ENCODE measurements at regions not wholly inside any gene's neighbourhood (a gene's known extent, or its start where the extent isn't known, plus 50 kb on each side); places are given as distances from the start of the nearest gene placed in this dataset.
"Not testable (repeated sequence)": the region's sequence is repeated elsewhere in the genome, so short reads cannot be mapped to it uniquely, and the experiment has no call there.

DNA sequence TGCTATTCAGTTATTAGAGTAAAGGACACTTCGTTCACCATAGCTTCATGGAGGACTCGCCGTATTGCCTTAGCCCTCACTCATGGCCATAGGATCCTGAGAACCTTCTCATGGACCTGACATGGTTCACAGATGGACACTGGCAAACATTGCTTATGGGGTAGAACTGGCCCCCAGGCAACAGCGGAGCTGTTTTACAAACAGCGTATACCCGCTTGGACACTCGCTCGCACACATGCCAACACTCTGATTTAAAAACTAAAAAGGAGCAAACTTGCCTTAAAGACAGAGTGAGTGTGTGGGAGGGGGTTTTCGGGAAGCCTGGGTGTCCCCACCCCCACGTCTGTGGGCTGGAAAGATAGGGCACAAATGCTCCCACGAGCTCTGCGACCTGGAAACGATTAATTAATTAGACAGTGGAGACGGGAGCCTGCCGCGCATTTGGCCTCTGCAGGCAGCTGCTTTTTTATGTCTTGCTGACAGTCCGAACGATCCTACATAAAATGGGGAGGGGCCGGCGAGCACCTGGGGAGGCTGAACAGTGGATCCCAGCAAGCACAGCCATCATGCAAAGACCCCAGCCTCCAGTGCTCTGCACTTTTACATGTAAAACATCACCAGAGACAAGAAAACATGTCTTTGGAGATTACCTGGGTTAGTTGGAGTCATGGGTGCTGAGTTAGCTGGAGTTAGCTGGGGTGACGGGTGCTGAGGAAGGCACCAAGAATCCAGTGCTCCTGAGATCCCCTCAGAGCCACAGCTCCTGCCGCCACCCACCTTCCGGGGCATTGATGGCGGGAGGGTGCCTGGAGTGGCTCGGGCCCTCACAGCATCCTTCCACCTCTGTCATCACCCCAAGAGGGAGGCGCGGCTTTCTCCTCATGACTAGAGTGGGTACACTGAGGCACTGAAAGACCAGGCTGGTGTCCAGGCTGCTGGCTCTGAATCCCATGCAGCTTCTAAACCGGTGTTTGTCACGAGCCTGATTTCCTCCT is 105.7 kb downstream of the NPIPB11 start:
- peak; percentile 21 for DNase-seq (ENCODE audit: low read depth)
- not testable (repeated sequence) for H3K4me3 ChIP-seq (ENCODE audit: low read depth, low read length)

GRCh38 chr16:29300030-29300491 is 106.5 kb downstream of the NPIPB11 start:
- peak; percentile 66 for TF ChIP-seq MAX (IDR thresholded peaks at IDR 0.05; ENCODE audit: low read depth, low read length)
- not testable (repeated sequence) for H3K4me3 ChIP-seq (ENCODE audit: low read depth, low read length)
- peak; percentile 80 for DNase-seq (ENCODE audit: low read depth)

DNA sequence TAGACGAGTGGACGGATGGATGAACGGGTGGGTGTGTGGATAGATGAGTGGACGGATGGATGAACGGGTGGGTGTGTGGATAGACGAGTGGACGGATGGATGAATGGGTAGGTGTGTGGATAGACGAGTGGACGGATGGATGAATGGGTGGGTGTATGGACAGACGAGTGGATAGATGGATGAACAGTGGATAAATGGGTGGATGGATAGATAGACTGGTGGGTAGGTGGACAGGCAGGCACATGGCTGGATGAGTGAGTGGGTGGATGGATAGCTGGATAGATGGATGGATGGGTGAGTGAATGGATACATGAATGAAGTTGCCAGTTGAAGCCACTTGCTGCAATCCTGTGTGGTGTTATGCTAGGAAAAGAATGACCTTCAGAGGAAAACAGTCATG is 107.5 kb downstream of the NPIPB11 start:
- H3K4me3 ChIP-seq (ENCODE audit: low read depth, low read length); DNase-seq (ENCODE audit: low read depth): not testable (repeated sequence)

DNA sequence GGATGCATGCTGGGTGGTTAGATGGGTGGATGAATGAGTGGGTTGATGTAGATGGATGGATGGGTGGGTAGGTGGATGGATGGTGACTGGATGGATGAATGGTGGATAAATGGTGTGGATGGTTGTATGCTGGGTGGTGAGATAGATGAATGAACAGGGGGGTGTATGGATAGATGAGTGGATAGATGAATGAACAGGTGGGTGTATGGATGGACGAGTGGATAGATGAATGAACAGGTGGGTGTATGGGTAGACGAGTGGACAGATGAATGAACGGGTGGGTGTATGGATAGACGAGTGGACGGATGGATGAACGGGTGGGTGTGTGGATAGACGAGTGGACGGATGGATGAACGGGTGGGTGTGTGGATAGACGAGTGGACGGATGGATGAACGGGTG is 108.2 kb downstream of the NPIPB11 start:
- H3K4me3 ChIP-seq (ENCODE audit: low read depth, low read length); DNase-seq (ENCODE audit: low read depth): not testable (repeated sequence)

DNA sequence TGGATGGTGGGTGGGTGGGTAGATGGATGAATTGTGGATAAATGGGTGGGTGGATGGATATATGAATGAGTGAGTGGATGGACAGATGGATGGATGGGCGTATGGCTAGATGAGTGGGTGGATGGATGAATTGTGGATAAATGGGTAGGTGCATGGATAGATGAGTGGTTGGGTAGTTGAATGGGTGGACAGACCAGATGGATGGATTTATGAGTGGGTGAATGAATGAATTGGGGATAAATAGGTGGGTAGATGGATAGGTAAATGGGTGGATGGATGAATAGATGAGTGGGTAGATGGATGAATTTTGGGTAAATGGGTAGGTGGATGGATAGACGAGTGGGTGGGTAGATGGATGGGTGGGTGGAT is 108.7 kb downstream of the NPIPB11 start:
- not testable (repeated sequence) for H3K4me3 ChIP-seq (ENCODE audit: low read depth, low read length); DNase-seq (ENCODE audit: low read depth)

DNA sequence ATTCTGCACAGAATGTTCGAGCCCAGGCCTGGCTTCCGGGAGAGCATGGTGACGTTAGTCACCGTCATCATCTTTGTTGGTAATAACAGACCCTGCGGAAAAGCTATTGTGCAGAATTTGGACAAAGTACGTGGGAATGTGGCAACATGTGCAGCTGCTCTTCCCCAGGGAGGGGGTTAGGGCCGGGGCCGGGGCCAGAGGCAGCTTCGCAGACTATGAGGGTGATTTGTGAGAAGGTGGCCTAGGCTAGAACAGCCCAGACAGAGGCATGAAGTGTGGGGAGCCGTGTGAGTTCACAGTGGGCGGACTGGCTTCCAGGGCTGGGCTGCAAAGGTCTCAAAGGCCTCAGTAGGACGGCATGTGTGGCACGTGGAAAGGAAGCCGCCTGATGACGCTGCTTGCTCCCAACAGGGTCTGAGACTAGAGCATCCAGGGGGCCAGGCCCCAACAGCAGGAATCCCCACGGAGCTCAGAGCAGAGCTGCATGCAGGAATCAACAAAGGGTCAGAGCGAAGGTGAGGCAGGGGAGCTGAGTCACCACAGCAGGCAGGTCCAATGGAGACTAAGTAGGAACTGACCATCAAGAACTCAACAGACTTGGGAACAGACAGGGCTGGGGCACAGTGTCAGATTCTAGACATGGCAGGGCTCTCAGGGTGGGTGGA is 109.2 kb downstream of the NPIPB11 start:
- H3K4me3 ChIP-seq (ENCODE audit: low read depth, low read length); DNase-seq (ENCODE audit: low read depth): not testable (repeated sequence)

- H3K4me3 ChIP-seq (ENCODE audit: low read depth, low read length); DNase-seq (ENCODE audit: low read depth): not testable (repeated sequence)
Measured at GRCh38 chr16:29296176-29296575, 110.3 kb downstream of the NPIPB11 start.

DNA sequence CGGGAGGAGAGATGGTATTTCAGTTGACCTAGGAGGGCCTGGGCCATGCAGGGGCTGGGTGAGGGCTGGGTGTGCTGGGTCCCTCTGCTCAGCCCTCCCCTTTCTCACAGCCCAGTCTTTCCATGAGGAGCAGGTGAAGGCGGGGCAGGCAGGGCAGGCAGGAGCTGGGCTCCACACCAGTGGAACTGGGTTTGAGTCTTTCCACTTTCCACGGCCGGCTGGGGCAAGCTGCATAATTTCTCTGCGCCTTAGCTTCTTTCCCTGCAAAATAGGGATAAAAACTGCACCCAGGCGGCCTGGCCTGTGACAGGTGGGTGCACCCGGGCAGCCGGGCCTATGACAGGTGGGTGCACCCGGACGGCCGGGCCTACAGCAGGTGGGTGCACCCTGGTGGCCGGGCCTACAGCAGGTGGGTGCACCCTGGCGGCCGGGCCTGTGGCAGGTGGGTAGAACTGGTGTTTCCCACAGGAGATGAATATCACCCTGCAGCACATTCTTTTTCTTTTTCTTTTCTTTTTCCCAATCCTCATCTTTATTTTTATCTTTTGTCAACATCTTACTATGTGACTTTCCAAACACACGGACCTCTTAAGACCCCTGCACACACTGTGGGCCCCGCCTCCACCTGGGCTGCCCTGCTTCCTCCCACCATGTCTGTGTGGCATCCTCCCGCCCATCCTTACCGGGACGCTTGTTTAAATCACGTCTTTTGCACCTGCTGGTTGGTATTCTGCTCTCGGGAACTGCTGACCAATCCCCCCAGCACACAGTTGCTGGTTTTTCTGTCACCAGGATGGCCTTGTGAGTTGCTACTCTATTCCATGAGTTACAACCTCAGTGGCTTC is 111.3 kb downstream of the NPIPB11 start:
- DNase-seq (ENCODE audit: low read depth): not testable (repeated sequence)

GRCh38 chr16:29294400-29294933 is 112.0 kb downstream of the NPIPB11 start:
- not testable (repeated sequence) for H3K4me3 ChIP-seq (ENCODE audit: low read depth, low read length); DNase-seq (ENCODE audit: low read depth)

More for the DNA sequence above, 111.3 kb downstream of the NPIPB11 start:
- not testable (repeated sequence) for H3K4me3 ChIP-seq (ENCODE audit: low read depth, low read length)

DNA sequence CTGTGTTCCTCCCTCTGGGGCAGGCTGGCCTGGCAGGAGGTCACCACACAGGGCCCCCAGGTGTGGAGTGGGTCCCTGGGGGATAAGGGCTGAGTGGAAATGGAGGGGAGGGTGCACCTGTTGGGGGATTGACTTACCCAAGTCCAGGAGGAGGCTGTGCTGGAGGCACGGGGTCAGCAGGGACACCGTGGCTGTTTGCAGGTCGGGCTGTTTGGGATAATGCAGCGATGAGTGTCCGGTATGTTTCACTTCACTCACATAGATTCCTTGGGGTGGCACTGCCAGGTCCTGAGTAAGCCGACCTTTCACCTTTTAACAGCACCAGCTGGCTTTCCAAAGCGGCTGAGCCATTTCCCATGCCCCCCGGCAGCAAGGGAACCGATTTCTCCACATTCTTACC is 113.0 kb downstream of the NPIPB11 start:
- not testable (repeated sequence) for DNase-seq (ENCODE audit: low read depth); H3K4me3 ChIP-seq (ENCODE audit: low read depth, low read length)

- not testable (repeated sequence) for DNase-seq (ENCODE audit: low read depth); H3K4me3 ChIP-seq (ENCODE audit: low read depth, low read length)
Measured at GRCh38 chr16:29292952-29293471, 113.5 kb downstream of the NPIPB11 start.

DNA sequence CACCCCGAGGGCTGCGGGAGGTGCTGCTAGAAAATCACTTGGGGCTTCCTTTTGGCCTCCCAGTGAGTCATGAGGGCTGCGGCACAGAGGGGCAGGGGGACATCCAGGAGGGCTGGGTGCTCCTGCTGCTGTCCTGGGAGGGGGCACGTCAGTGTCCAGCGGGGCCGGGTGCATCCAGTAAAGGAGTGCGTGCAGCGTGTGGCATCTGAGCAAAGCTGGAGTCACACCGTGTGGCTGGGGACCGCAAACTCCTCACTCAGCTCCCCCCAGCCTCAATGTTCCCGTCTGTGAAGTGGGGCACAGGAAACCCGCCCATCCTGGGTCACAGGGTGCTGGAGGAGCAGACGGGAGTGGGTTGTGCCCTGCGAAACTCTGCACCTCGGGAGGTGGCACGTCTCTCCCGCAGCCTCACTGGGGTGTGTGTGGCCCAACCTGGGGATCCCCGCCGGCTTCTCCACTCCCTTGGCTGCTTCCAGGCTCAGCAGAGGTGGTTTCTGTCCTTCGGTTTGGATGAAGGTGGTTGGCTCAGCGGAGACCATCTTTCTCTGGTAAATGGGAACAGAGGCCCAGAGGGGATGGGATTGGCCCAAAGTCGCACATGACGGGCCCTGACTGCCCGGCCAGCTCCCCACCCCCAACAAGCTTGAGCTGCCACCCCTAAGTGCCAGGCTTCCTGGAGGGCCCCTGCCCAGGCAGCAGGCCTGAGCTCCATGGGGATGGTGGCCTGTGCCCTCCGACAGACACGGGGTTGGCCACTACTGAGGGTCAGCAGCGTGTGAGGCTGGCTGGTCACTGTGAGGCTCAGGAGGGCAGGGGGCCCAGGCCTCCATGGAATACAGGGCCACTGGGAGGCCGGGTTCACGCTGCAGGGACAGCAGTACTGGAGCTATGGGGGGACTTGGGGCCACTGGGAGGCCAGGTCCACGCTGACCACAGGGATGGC is 114.9 kb downstream of the NPIPB11 start:
- H3K4me3 ChIP-seq (ENCODE audit: low read depth, low read length); DNase-seq (ENCODE audit: low read depth): not testable (repeated sequence)
